ENCODE measurements at regions not wholly inside any gene's neighbourhood (a gene's known extent, or its start where the extent isn't known, plus 50 kb on each side); places are given as distances from the start of the nearest gene placed in this dataset.
"Not testable (repeated sequence)": the region's sequence is repeated elsewhere in the genome, so short reads cannot be mapped to it uniquely, and the experiment has no call there.

GRCh38 chrX:56468441-56468840 is 95.0 kb upstream of the UBQLN2 start:
- peaks cover 5 to 7% of the 10 kb centered on the region in 2 donors for H3K9me3 Mint-ChIP-seq
- H3K27me3 Mint-ChIP-seq: peaks cover 0 to 30% of the 10 kb centered on the region in 2 donors
- no peak overlapping the region for H3K27ac Mint-ChIP-seq
- DNase-seq: no peak
- no peak overlapping the region for H3K4me3 Mint-ChIP-seq
- no peak for ATAC-seq (replicated peaks)
- H3K36me3 Mint-ChIP-seq: peaks cover 0 to 2% of the 10 kb centered on the region in 2 donors
- H3K4me1 Mint-ChIP-seq: no peaks in the 10 kb centered on the region

GRCh38 chrX:56494923-56495322 is 68.5 kb upstream of the UBQLN2 start:
- H3K36me3 Mint-ChIP-seq; H3K4me3 Mint-ChIP-seq; H3K27ac Mint-ChIP-seq; H3K4me1 Mint-ChIP-seq; DNase-seq; ATAC-seq (replicated peaks): not testable (repeated sequence)
- Mint-ChIP-seq H3K27me3 (peaks cover 4 to 15% of the 10 kb centered on the region in 2 donors), H3K9me3 (peaks cover 4 to 13% of the 10 kb centered on the region in 2 donors)

GRCh38 chrX:56498756-56499155 is 64.7 kb upstream of the UBQLN2 start:
- peaks cover 2 to 24% of the 10 kb centered on the region in 2 donors for H3K27me3 Mint-ChIP-seq
- no peaks in the 10 kb centered on the region for H3K36me3 Mint-ChIP-seq
- DNase-seq (no peak), ATAC-seq (replicated peaks) (no peak)
- H3K27ac Mint-ChIP-seq: no peak overlapping the region
- H3K4me3 Mint-ChIP-seq: no peak overlapping the region
- H3K4me1 Mint-ChIP-seq: no peaks in the 10 kb centered on the region
- H3K9me3 Mint-ChIP-seq: peaks cover 0 to 5% of the 10 kb centered on the region in 2 donors

- H3K27ac Mint-ChIP-seq: no peak overlapping the region
- ATAC-seq (replicated peaks): no peak
- peaks cover 0 to 23% of the 10 kb centered on the region in 2 donors for H3K27me3 Mint-ChIP-seq
These were observed 64.1 kb upstream of the UBQLN2 start for GRCh38 chrX:56499372-56499771.

GRCh38 chrX:56503941-56504673 is 59.3 kb upstream of the UBQLN2 start:
- no peak overlapping the region for H3K27ac Mint-ChIP-seq
- ATAC-seq (replicated peaks) (no peak), DNase-seq (no peak)
- H3K4me3 Mint-ChIP-seq: no peak overlapping the region
- H3K9me3 Mint-ChIP-seq: peaks cover 8 to 10% of the 10 kb centered on the region in 2 donors
- peaks cover 0 to 47% of the 10 kb centered on the region in 2 donors for H3K27me3 Mint-ChIP-seq
- H3K4me1 Mint-ChIP-seq: no peaks in the 10 kb centered on the region
- H3K36me3 Mint-ChIP-seq: peaks cover 0 to under 1% of the 10 kb centered on the region in 2 donors

More at GRCh38 chrX:56499372-56499771, 64.1 kb upstream of the UBQLN2 start:
- no peaks in the 10 kb centered on the region for H3K9me3 Mint-ChIP-seq
- no peaks in the 10 kb centered on the region for H3K36me3 Mint-ChIP-seq
- H3K4me1 Mint-ChIP-seq: no peaks in the 10 kb centered on the region
- no peak for DNase-seq
- H3K4me3 Mint-ChIP-seq: no peak overlapping the region

GRCh38 chrX:56505866-56506265 is 57.6 kb upstream of the UBQLN2 start:
- H3K27me3 Mint-ChIP-seq: peaks cover 0 to 48% of the 10 kb centered on the region in 2 donors
- DNase-seq (no peak), ATAC-seq (replicated peaks) (no peak)
- H3K4me1 Mint-ChIP-seq: no peaks in the 10 kb centered on the region
- peaks cover 0 to 1% of the 10 kb centered on the region in 2 donors for H3K36me3 Mint-ChIP-seq
- no peak overlapping the region for H3K27ac Mint-ChIP-seq
- H3K4me3 Mint-ChIP-seq: no peak overlapping the region
- H3K9me3 Mint-ChIP-seq: peaks cover 17 to 18% of the 10 kb centered on the region in 2 donors

Measured in stimulated activated naive B cell treated with anti-CD40 and anti-IgM and Interleukin-4, amounts not matched to agents 10 μg/mL and 1 μg/mL and 100 μg/mL, for 72 hours (primary cell).